ENCODE measurements at regions not wholly inside any gene's neighbourhood (a gene's known extent, or its start where the extent isn't known, plus 50 kb on each side); places are given as distances from the start of the nearest gene placed in this dataset.

DNA sequence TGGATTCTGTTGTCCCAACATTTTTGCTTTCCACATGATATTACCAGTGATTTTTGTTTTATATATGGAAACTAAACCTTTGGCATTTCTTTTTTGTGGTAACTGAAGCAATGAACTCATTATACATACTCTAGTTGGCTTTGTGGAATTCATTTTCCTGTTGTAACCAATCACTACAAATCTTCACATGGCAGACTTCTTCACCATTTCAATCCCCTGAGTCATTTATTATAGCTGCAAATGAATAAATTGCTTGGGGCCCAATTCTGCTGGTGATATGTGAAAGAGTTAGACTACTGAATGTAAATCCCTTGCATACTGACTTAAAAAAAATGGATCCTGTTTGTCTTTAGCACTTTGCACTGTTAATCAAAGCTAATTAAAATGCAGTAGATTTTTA is 1709.6 kb upstream of the WWC1 start:
- TF ChIP-seq, protein P1, sequence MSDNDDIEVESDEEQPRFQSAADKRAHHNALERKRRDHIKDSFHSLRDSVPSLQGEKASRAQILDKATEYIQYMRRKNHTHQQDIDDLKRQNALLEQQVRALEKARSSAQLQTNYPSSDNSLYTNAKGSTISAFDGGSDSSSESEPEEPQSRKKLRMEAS (IDR thresholded peaks at IDR 0.05; ENCODE audit: low read depth, low read length), result no peak
- no peak for TF ChIP-seq MYC (IDR thresholded peaks at IDR 0.05; ENCODE audit: low read depth, low read length)
- TF ChIP-seq POLR2A (IDR thresholded peaks at IDR 0.05; ENCODE audit: extremely low read depth, insufficient read length), result no peak
- TF ChIP-seq, protein P2, sequence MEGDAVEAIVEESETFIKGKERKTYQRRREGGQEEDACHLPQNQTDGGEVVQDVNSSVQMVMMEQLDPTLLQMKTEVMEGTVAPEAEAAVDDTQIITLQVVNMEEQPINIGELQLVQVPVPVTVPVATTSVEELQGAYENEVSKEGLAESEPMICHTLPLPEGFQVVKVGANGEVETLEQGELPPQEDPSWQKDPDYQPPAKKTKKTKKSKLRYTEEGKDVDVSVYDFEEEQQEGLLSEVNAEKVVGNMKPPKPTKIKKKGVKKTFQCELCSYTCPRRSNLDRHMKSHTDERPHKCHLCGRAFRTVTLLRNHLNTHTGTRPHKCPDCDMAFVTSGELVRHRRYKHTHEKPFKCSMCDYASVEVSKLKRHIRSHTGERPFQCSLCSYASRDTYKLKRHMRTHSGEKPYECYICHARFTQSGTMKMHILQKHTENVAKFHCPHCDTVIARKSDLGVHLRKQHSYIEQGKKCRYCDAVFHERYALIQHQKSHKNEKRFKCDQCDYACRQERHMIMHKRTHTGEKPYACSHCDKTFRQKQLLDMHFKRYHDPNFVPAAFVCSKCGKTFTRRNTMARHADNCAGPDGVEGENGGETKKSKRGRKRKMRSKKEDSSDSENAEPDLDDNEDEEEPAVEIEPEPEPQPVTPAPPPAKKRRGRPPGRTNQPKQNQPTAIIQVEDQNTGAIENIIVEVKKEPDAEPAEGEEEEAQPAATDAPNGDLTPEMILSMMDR (IDR thresholded peaks at IDR 0.05; ENCODE audit: low read depth, low read length), result no peak
- H3K4me3 ChIP-seq (ENCODE audit: low read depth, low read length), result no peak overlapping the region
- DNase-seq (ENCODE audit: low read depth), result no peak

DNA sequence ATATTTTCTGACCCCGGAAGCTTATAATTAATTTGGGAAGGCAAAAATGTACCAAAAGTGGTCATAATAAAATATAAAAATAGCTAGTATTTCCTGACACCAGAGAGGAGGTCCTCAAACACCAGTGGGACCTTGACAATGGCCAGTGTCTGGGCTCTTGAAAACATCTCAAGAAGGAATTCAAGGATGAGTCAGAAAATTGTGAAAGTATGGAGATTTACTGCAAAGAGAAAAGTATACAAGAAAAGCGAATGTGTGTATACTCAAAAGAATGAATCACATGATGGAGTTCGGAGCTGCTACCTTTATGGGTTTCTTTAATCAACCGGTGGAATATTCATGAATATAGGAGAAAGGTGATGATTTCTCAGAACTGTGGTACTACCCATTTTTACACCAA is 1709.0 kb upstream of the WWC1 start:
- no peak for DNase-seq (ENCODE audit: low read depth)
- TF ChIP-seq, protein P2 (IDR thresholded peaks at IDR 0.05; ENCODE audit: low read depth, low read length), result no peak
- TF ChIP-seq, protein P1 (IDR thresholded peaks at IDR 0.05; ENCODE audit: low read depth, low read length), result no peak
- TF ChIP-seq MYC (IDR thresholded peaks at IDR 0.05; ENCODE audit: low read depth, low read length) (no peak), POLR2A (IDR thresholded peaks at IDR 0.05; ENCODE audit: extremely low read depth, insufficient read length) (no peak)
- H3K4me3 ChIP-seq (ENCODE audit: low read depth, low read length), result no peak overlapping the region

DNA sequence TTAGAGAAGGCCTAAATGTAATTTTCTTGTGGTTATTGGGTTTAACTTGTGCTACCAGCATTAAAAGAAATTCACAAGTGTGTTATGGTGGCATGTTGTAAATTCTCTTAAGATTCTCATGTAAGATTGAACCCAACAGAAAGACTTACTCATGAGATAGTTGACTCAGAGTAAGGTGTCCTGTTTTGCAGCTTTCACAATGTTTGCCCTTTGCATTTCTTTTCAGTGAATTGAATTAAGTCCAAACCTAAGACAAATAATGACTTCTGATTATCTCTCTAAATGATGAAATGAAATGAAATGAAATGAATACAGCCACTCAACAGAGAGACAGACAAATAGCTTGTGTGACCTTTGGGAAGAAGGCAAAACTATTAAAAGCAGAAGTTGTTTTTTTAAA is 1696.9 kb upstream of the WWC1 start:
- DNase-seq (ENCODE audit: low read depth), result no peak
- TF ChIP-seq, protein P2 (IDR thresholded peaks at IDR 0.05; ENCODE audit: low read depth, low read length), result no peak
- TF ChIP-seq POLR2A (IDR thresholded peaks at IDR 0.05; ENCODE audit: extremely low read depth, insufficient read length), result no peak
- TF ChIP-seq MYC (IDR thresholded peaks at IDR 0.05; ENCODE audit: low read depth, low read length), result no peak
- TF ChIP-seq, protein P1 (IDR thresholded peaks at IDR 0.05; ENCODE audit: low read depth, low read length), result no peak

DNA sequence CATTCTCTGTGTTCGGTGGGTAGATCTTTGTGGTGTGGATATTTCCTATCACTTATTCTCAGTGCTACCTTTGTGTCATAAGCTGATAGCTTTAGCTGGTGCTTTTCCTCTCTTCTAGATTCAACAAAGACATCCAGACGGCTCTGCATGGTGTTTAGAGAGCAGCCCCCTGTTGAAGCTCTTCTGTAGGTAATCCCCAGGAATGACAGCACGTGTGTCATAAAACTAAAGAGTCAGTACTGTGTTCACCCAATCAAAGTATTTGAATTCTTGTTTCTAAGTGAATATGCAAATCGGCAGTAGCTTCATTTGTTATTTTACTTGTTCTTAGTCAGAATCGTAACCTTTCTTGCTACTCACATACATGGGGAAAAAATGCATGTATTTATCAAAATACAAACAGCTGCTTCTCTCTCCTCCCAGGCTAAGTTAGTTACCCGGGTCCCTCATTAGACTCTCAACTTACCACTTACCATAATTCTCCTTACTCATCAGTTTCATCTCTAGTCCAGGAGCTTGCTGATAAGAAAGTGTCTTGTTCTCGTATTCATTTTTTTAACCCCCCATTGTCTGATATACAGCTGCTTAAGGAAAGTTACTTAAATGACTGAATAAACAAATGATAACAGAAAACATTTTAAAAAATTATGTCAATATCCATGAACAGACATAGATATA is 1696.0 kb upstream of the WWC1 start:
- TF ChIP-seq POLR2A (IDR thresholded peaks at IDR 0.05; ENCODE audit: extremely low read depth, insufficient read length) (no peak), MYC (IDR thresholded peaks at IDR 0.05; ENCODE audit: low read depth, low read length) (no peak)
- TF ChIP-seq, protein P1 (IDR thresholded peaks at IDR 0.05; ENCODE audit: low read depth, low read length), result no peak
- TF ChIP-seq, protein P2 (IDR thresholded peaks at IDR 0.05; ENCODE audit: low read depth, low read length), result no peak
- no peak overlapping the region for H3K4me3 ChIP-seq (ENCODE audit: low read depth, low read length)
- no peak for DNase-seq (ENCODE audit: low read depth)

More for the DNA sequence above, 1696.9 kb upstream of the WWC1 start:
- H3K4me3 ChIP-seq (ENCODE audit: low read depth, low read length), result no peak overlapping the region

DNA sequence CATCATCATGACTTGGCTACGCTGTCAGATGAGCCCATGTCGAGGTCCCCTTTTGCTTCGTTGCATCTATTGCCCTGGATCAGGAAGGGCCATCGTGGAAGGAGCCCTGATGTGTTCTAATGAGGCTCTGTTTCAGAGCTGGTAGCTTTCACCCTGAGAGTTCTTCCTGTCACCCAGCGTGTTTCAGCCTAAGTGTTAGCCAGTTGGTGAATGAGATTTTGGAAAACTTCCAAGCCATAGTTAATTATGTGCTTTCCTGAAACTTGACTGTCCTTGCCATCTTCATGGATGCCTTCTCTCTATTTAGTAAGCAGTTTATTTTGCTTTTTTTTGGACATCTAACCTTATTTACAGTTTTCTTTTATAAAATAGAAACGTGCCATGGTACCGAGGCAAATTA is 1695.4 kb upstream of the WWC1 start:
- no peak for TF ChIP-seq MYC (IDR thresholded peaks at IDR 0.05; ENCODE audit: low read depth, low read length)
- TF ChIP-seq, protein P1 (IDR thresholded peaks at IDR 0.05; ENCODE audit: low read depth, low read length), result no peak
- TF ChIP-seq, protein P2 (IDR thresholded peaks at IDR 0.05; ENCODE audit: low read depth, low read length), result no peak
- H3K4me3 ChIP-seq (ENCODE audit: low read depth, low read length), result no peak overlapping the region
- no peak for DNase-seq (ENCODE audit: low read depth)

Measured in NB4 (cell line).